GM21737 (cell line): ENCODE measurements at regions not wholly inside any gene's neighbourhood (a gene's known extent, or its start where the extent isn't known, plus 50 kb on each side); places are given as distances from the start of the nearest gene placed in this dataset.
A peak's percentile ranks its signal among the peaks of the same experiment; 100 is the strongest.

ENCODE experiments used
- ATAC-seq: cut with Tn5 transposase; IDR thresholded peaks from one replicate; pipeline ENCODE4 v1.9.1; 2021; ENCODE audit warnings: mild to moderate bottlenecking, moderate library complexity; ENCODE audit not compliant: unreplicated experiment

DNA sequence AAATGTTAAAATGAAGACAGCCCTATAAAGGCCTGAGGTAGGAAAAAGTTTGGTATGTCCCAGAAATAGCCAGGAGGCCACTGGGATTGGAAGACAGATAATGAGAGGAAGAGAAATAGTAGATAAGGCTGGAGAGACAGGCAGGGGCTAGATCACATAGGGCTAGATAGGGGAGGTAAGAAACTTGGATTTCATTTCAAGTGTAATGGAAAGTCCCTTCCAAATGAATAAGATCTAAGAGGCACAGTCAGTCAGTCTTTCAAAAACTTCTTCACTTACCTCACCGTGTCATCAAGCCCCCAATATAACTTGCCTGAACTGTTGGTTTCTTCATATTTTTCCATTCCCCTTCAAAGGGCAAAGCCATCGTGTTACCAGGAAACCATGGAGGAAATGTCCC, 121.8 kb downstream of the SPCS3 start:
- no peak for ATAC-seq

DNA sequence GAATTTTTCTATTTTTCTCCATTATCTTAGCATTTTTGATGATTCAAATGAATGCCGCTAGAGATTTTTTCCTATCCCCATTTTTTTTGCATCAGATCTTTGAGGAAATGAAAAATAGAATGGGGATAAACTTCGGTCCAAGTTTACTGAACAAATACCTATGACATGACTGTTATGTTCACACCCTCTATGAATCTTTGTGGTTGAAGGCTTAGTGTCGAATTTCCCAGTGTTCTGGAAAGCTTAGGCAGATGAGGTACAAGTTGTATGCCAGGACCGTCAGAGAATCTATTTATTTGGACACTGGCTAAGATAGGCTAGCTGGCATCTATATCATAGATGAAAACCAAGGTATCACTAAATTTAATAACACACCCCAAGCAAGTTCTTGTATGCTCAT, 123.4 kb downstream of the SPCS3 start:
- ATAC-seq, result no peak

DNA sequence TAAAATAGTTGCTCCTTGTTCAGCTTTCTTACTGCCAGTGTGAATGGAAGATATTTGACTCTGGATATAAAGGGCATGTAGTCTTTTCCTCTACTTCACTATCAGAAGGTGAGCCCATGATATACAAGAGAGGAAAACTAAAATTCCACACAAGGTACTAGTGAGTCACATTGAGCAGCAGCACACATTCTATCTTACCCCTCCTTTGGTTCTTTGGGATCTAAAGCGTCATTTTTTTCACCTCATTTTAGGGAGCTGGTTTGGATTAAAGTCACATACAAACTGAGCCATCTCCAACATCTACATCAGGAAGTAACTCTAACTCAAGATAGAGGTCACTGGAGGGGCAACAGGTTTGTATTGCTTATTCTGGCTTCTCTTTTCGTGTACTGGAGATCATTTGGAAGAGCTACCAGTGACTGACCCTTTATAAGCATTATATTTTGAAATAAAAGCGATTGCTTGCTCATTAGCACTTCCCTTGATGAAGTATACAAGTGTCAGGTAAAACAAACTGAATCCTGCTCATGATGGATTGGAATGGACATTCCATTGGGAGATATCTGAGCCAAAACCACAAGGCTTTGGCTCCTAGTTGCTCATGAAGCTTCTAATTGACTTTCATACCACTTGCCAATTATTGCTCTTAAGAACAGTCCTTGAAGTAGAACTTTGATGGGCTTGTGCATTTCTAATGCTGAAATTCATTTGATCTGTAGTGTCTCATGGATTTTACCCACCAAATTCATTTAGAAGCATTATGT, 124.1 kb downstream of the SPCS3 start:
- ATAC-seq, result no peak

DNA sequence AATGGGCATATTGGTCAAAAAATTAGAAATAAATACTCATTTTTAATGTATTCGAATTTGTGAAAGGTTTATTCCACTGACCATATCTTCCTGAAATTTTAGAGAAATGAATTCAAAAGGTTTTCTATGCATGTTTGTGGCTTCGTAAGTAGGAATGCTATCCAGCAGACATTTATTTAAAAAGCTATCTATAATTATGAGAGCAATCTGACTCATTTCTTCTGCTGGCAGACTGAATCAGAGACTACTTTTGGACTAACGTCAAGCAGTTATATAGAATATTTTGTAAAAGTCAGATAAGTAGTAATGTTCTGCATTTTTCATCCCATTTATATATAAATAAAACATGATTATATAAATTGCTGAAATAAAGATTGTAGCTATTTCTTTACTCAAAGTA, 125.0 kb downstream of the SPCS3 start:
- no peak for ATAC-seq

DNA sequence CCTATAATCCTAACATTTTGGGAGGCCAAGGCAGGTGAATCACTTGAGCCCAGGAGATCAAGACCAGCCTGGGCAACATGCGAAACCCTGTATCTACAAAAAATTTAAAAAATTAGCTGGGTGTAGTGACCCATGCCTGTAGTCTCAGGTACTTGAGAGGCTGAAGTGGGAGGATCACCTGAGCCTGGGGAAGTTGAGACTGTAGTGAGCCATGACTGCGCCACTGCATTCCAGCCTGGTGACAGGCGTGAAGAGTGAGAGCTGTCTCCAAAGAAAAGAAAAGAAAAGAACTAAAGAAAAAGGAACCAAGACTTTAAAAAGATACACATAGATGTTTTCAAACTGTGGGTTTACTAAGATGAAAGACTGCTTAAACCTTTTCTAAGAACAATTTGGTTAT, 129.0 kb downstream of the SPCS3 start:
- no peak for ATAC-seq

DNA sequence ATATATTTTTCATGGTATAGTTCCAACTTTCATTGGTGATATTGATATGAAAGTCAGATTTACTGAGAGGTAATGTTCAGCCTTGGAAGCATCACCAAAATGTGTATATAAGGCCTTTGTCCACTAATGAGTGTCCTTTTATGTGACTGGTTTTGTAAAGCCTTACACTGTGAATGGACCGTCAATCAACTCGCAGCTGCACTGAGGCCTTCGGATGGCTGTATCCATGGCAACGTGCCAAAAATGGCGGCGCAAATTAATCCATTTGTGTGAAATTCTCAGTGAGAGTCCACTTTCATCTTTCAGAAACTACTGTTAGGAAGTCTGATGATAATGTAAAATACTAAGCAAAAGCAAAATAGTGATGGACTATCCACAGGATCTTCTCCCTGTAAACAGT, 131.7 kb downstream of the SPCS3 start:
- ATAC-seq, result no peak

DNA sequence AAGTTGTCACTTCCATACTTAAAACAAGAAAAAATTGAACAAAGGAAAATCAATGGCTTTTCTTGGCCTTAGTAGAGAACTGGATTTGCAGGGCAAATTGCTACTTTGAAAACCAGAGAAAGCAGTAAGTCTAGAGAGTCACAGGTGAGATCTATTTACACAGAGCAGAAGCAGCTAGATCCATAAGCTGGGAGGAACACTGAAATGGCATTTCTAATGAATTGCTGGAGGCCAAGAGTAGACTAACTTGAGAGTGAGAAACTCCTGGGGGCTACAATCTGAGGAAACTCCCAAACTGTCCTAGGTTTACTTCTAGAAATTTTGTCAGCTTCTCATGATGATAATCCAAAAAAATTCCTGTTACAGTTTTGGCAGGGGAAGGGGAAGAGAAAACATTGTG, 133.3 kb downstream of the SPCS3 start:
- no peak for ATAC-seq

DNA sequence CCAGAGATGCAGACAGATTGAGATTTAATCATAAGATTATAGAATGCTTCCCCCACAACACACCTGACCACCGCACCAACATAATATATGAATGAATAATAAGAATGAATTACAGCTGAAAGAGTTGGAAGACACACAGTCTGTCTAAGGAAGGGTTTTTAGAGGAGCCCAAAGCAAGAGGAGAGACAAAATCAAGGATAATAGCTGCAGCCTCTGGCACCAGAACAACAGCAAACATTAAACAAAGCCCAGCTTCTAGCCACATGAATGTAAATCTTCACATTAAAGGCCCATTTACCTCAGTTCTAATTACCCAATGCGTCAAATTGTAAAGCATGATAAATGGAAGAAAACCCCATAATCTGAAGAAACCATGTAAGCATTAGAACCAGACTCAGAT, 133.9 kb downstream of the SPCS3 start:
- ATAC-seq, result no peak

DNA sequence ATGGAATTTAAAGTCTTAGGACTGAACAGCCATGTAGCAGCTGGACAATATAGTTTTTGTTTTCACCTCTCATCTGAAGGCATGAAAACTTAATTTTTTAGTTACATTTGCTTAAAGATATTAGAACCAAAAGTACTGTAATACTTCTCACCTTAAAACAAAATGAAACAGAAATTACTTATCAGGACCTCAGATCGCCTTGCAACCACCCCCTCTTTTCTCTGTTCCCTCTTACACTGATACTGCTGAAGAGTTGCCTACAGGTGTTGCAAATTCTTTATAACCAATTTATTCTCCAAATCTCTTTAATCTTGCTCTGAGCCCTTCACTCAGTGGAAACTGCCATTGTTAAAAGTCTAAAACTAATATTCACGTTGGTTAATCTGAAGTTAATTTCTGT, 145.0 kb downstream of the SPCS3 start:
- ATAC-seq, result peak; percentile 94

DNA sequence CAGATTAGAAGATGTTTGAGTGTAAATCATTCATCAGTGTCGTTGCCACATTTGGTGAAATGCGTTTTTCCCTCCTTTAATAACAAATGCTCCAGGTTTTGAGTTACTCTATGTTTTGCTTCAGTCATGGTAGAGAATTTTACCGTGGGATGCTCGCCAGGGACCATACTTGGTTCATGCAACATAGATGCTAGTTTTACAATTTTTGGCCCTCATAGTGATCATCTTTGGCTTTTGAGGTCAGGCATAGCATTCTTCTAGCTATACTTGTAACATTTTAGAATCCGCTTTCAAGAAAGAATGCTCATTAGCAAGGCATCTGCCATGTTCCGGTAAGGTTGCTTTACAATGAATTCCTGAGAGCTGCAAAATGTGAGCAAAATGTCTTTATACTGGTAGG, 147.2 kb downstream of the SPCS3 start:
- ATAC-seq, result no peak

DNA sequence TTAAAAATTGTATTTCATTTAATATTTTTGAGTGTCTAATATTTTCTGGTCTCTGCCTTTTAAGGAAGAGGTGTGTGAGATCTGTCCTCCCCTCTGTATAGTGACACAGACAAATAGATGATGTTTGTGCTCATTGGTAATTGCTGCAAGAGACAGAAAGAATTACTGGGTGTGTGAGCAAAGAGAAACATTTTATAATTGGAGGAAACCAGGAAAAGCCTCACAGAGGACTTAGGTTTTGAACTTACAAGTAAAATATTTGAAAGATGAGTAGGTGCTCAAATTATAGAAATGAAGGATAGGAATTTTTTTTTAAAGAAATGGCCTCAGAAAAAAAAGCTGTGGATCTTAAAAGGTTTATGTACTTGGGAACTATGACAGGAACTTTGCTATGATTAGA, 149.8 kb downstream of the SPCS3 start:
- ATAC-seq, result no peak

DNA sequence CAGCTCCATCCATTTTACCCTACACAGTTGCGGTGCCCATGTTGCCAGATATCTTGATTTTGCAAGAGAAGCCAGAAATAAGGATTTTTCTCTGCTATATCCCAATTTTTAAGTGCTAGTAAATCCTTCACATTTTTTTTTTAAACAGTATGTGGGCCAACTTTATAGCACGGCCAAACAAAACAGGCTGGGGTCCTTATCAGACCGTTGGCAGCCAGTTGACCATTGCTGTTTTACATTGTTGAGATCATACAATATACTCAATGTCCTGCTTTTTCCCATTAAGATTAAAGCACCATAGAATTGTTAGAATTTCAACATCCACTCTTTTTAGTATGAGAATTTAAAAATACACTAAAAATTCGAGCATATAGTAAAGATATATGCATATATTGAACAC, 150.9 kb downstream of the SPCS3 start:
- ATAC-seq, result no peak

DNA sequence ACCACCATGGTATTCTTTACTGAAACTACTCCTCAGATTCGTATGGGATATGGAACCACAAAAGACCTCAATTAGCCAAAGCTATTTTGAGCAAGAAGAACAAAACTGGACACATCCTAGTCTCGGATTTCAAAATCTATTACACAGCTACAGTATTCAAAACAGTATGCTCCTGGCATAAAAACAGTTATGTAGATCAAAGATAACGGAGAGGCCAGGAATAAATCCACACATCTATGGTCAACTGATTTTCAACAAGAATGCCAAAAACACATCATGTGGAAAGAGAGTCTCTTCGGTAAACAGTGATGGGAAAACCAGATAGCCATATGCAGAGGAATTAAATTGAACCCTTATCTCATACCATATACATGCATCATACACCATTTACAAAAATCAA, 155.3 kb downstream of the SPCS3 start:
- ATAC-seq, result no peak

DNA sequence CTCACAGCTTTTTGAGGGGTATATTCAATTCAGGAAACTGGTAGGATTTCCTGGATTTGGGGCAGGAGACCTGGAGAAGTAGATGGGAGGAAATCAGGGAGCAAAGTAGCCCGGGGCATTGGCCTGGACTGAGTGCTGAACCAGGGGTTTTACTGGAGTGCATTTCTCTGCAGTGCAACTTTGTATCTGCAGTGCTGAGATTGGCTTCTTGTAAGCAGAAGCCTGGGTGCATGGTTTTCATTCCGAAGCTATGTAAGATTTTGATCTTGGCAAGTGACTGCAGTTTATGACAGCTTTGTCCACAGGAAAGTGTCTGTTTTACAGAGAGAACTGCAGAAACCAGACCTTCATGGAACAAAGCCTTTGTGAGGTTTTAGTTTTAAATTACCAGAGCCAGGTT, 158.3 kb downstream of the SPCS3 start:
- ATAC-seq, result no peak

DNA sequence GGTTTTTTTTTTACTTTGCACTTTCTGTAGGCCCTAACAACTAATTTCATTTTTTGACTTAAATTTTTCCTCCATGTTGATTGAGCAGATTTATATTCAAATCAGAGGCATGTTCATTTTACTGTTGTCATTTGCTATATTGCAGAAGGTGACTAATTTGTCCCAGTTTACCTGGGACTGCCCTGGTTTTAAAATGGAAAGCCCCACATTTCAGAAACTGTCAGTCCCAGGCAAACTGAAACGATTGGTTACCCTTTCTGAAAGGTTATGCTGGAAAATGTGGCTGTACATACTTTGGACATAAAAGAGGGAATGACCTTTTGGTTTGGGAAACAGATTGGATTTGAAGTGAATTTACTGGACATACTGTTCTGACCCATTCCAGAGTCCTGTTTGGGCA, 160.0 kb downstream of the SPCS3 start:
- no peak for ATAC-seq

DNA sequence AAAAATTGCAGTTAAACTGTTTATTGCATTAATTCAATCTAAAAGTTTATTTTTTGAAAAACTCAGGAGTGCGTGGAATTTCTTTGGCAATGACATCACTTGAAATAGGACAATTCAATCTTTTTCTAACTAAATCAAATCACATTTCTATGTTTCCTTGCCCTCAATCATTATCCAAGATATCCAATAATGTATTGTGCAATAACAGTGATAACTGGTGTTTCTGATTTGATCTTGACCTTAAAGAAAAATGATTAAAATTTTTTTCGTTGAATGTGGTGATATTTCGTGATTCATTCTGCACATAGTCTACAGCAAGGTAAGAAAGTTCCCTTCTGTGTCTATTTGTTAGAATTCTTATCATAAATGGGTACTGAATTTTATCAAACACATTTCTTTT, 163.2 kb downstream of the SPCS3 start:
- no peak for ATAC-seq

DNA sequence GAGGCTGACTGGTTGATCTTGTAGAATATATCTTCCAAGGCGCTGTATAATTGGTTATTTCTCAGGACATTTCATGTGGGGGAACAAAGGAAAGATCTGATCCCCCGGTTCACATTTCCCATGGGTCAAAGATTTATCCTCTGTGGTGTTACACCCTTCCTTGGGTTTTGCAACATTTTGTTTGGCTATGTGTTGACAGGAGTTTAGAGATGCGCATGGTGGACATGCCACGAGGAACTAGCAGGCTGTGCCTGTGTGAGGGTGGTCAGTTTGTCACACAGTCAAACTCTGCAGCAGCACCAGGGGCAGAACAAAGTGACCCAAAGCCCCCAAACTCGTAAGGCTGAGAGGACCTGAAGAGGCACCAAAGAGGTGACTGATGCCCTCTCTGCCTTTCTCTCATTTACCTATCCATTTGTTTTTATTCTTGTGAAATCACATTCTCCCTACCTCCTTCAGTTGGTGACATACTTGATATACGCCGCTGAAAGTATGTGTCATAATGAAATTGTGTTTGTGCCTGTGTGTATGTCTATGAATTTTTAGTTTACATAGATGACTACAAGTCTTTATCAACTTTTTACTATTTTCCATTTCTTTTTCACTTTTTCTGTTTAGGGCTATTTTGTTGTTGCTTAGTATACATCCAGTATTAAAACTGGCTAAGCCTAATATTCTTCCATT, 164.7 kb downstream of the SPCS3 start:
- ATAC-seq, result no peak

DNA sequence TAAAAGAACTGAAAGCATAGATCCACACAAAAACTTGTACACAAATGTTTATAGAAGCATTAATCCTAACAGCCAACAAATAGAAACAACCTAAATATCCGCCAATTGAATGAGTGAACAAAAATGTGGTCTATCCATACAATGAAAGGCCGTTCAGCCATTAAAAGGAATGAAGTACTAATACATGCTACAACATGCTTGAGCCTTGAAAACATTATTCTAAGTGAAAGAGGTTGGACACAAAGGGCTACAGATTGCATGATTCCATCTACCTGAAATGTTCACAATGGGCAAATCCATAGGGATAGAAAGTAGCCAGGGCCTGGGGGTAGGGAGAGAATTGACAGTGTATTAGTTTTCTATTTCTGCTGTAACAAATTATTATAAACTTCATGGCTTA, 169.2 kb downstream of the SPCS3 start:
- no peak for ATAC-seq

DNA sequence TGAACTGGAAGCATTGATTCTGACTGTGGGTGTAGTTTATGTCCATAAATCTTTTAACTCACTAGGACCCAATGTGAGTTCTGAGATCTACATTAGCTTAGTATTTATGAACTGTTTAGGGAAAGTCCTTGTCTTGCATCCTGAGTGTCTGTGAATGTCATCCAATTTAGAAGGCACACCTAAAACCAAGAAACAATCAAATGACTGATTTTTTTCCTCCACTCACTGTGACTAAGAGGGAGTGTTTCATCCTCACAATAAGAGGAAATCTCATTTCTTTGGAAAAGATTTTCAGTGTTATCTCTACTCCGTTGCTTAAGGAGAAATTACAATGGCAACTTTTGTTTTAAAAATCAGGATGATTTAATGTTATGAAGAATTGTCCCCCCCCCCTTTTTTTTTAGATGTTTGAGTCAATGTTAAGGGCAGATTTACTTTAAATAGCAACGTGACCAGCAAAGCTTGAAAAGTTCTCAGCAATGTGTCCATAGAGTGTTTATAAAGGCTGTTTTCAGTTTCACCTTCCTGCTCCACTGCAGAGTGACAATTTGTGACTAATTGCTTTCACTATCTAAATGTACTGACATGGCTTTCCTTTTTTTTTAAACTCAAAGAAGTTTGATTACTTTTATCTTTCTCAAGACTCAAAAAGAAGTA, 173.0 kb downstream of the SPCS3 start:
- peak; percentile 100 for ATAC-seq

DNA sequence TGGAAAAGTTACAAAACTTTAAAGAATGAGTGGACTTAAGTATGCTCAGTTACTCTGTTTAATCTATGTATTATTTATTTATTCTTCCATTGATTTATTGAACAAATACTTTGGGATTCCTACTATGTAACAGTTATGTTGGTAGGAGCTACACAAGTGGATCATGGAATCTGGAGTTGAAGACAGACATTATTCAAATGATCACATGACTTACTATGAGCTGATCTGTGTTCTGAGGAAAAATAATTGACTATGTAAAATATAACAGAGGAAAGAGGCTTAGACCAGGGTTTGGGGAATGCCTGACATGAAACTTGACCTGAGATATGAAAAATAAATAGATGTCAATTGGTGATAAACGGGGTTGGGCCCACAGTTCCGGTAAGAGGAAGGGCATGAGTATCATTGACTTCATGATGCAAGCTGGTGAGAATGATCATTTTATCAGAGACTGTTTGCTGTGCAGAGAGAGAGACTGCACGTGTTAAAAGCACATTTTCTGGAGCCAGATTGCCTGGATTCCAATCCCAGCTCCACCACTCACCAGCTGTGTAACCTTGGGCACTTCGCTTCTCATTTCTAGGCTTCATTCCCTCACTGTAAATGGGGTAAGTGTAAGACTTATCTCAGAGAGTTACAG, 179.0 kb downstream of the SPCS3 start:
- no peak for ATAC-seq

DNA sequence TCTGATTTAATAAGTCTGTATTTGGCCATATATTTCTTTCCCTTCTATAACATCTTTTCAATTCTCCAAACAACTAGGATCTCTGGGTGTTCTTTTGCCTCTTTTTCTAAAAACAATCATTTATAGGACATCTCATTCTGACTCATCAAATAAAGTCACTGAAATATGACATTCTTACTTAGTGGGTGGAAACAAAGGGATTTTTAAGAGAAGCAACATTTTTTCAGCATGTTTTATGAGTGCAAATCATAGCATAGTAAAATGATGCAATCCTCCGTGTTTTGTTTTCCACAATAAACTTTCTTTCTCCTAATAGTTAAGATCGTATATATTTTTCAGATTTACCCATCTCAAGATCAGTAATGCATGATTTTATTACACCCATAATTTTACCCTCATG, 179.8 kb downstream of the SPCS3 start:
- no peak for ATAC-seq

DNA sequence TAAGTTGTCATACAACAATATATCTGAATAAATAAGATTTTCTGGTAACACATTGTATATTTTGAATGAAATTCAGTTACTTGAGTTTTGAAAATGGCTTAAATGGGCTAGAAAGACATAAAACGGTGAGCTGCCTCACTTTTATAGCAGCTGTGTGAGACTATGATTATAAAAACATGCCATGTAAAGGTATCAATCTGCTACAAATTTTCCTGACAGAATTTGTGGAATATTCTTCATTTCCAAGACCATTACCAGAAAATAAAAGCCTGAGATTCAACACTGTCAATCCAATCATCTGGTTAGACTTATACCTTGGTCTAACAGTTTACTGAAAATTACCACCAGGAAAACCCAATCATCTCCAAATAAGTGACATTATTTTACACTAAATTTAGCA, 181.1 kb downstream of the SPCS3 start:
- ATAC-seq, result no peak
